Kidney epithelial cell (primary cell): ENCODE measurements at regions not wholly inside any gene's neighbourhood (a gene's known extent, or its start where the extent isn't known, plus 50 kb on each side); places are given as distances from the start of the nearest gene placed in this dataset.

Source experiments
- DNase-seq: peaks from one replicate; pipeline ENCODE4 v3.0.0-alpha.2; 2010; ENCODE audit warnings: low read depth
- H3K27me3 ChIP-seq: 2 replicates; pipeline ENCODE4 v1.6.0; 2011; ENCODE audit warnings: low read length; ENCODE audit not compliant: control insufficient read depth, insufficient read depth
- H3K36me3 ChIP-seq: 2 replicates; pipeline ENCODE4 v1.5.1; 2011; ENCODE audit warnings: low read length; ENCODE audit not compliant: control insufficient read depth, insufficient read depth
- H3K4me3 ChIP-seq: 2 replicates; pipeline ENCODE4 v1.5.1; 2011; ENCODE audit warnings: low read depth, mild to moderate bottlenecking, control low read depth, low read length
- CTCF ChIP-seq: IDR thresholded peaks from 2 replicates; pipeline ENCODE4 v1.5.1; 2011; ENCODE audit warnings: mild to moderate bottlenecking, moderate library complexity, low read length, control low read depth, inconsistent platforms; ENCODE audit not compliant: insufficient read depth, poor library complexity, severe bottlenecking

GRCh38 chr11:64455456-64456261 is 96.7 kb downstream of the RPS6KA4 start:
- H3K36me3 ChIP-seq: no peaks in the 10 kb centered on the region
- no peak for TF ChIP-seq CTCF
- DNase-seq: no peak
- H3K27me3 ChIP-seq: peaks cover 3% of the 10 kb centered on the region
- no peak overlapping the region for H3K4me3 ChIP-seq

- DNase-seq: no peak
- H3K27me3 ChIP-seq: peaks cover 3% of the 10 kb centered on the region
- TF ChIP-seq CTCF: no peak
- H3K36me3 ChIP-seq: no peaks in the 10 kb centered on the region
- no peak overlapping the region for H3K4me3 ChIP-seq
These were observed 97.8 kb downstream of the RPS6KA4 start for GRCh38 chr11:64456509-64457320.

GRCh38 chr11:64457416-64458010 is 98.2 kb upstream of the SLC22A11 start:
- no peak overlapping the region for H3K4me3 ChIP-seq
- H3K36me3 ChIP-seq: no peaks in the 10 kb centered on the region
- DNase-seq: no peak
- TF ChIP-seq CTCF: no peak
- H3K27me3 ChIP-seq: peaks cover 3% of the 10 kb centered on the region

GRCh38 chr11:64458997-64459396 is 96.7 kb upstream of the SLC22A11 start:
- H3K27me3 ChIP-seq: peaks cover 3% of the 10 kb centered on the region
- no peak for TF ChIP-seq CTCF
- H3K36me3 ChIP-seq: no peaks in the 10 kb centered on the region
- H3K4me3 ChIP-seq: no peak overlapping the region
- DNase-seq: no peak

- Histone ChIP-seq H3K4me3 (no peak overlapping the region), H3K36me3 (no peaks in the 10 kb centered on the region), H3K27me3 (peaks cover 3% of the 10 kb centered on the region)
- no peak for TF ChIP-seq CTCF
- DNase-seq: no peak
These were observed 96.1 kb upstream of the SLC22A11 start for GRCh38 chr11:64459609-64460008.
